ENCODE measurements at regions not wholly inside any gene's neighbourhood (a gene's known extent, or its start where the extent isn't known, plus 50 kb on each side); places are given as distances from the start of the nearest gene placed in this dataset.

DNA sequence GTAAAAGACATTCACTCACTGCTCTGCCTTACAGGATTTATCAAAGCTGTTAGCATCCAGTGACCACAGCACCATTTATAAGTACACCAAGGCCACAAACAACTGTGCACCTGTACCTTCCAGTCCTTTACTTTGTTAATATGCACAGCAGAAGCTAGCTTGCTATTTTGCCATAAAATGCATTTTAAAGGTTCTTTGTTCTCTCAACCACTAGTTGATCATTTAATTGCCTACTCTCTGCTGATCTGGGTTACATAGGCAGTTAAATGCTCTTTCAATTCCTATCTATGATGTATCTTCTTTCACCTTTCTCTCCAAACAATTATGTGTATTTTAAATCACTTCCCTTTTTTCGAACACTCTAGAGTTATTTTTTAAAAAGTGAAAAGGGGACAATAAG lies 126.4 kb downstream of the SIPA1L2 start:
- TF ChIP-seq CTCF (IDR thresholded peaks at IDR 0.05) (no peak), ZFX (IDR thresholded peaks at IDR 0.05; ENCODE audit: borderline replicate concordance) (no peak)
- H3K27ac ChIP-seq: no peak overlapping the region

DNA sequence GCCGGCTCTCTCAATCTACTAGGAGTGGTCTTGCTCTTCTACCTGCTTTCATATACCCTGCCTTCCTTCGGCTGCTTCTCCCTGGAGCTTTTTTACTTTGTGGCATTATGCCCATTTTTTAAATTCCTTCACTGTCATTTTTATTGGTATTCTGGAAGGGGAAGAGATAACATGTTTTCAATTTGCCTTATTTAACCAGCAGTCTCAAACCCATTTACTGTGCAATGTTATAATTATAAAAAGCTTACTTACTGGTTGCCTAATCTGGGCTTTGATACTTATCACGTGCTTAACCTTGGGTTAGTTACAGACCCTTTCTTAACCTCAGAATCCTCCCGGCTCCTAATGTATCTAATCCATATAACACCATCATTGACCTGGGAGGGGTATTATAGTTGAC lies 128.1 kb downstream of the SIPA1L2 start:
- no peak for TF ChIP-seq ZFX (IDR thresholded peaks at IDR 0.05; ENCODE audit: borderline replicate concordance)
- no peak for TF ChIP-seq CTCF (IDR thresholded peaks at IDR 0.05)
- H3K27ac ChIP-seq: no peak overlapping the region

GRCh38 chr1:232499188-232499587 lies 130.7 kb downstream of the SIPA1L2 start:
- H3K27ac ChIP-seq: no peak overlapping the region
- no peak for TF ChIP-seq ZFX (IDR thresholded peaks at IDR 0.05; ENCODE audit: borderline replicate concordance)
- no peak for TF ChIP-seq CTCF (IDR thresholded peaks at IDR 0.05)

DNA sequence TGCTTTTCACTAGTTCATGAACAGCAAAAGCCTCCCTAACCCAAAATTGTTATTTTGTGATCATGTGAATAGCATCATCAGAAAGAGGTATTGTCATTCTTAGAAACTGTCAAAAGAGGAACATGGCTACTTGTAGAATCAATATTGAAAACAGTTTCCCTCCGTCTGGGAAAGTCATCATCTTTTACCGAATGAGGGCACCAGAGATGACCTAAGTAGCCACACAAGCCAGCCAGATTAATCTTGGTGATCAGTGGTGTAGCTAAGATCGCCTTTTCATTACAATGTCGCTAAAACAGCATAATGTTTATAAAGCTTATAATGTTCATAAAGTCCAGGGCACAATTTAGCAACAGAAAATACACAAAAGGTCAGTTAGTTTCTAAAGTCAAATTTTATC lies 136.1 kb downstream of the SIPA1L2 start:
- TF ChIP-seq CTCF (IDR thresholded peaks at IDR 0.05) (no peak), ZFX (IDR thresholded peaks at IDR 0.05; ENCODE audit: borderline replicate concordance) (no peak)
- no peak overlapping the region for H3K27ac ChIP-seq

- no peak overlapping the region for H3K27ac ChIP-seq
- TF ChIP-seq ZFX (IDR thresholded peaks at IDR 0.05; ENCODE audit: borderline replicate concordance) (no peak), CTCF (IDR thresholded peaks at IDR 0.05) (no peak)
Measured at GRCh38 chr1:232489256-232489655, 140.7 kb downstream of the SIPA1L2 start.

DNA sequence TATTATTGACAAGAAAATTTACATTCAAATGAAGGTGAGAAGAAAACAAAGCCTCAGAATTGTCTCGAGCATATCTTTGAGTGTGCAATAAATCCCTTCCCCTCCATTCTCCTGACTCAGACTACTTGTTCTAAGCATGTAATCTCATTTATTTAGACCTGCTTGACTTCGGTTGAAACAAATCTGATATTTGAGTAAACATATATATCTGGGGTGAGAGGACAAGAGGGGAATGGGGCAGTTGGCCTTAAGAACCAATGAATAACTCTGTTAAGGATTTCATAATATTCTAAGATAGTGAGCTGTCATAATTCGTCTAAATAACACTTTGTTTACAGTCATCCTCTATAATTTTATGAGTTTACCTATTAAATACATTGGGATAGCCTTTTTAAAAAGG lies 142.7 kb downstream of the SIPA1L2 start:
- no peak for TF ChIP-seq CTCF (IDR thresholded peaks at IDR 0.05)
- no peak overlapping the region for H3K27ac ChIP-seq

DNA sequence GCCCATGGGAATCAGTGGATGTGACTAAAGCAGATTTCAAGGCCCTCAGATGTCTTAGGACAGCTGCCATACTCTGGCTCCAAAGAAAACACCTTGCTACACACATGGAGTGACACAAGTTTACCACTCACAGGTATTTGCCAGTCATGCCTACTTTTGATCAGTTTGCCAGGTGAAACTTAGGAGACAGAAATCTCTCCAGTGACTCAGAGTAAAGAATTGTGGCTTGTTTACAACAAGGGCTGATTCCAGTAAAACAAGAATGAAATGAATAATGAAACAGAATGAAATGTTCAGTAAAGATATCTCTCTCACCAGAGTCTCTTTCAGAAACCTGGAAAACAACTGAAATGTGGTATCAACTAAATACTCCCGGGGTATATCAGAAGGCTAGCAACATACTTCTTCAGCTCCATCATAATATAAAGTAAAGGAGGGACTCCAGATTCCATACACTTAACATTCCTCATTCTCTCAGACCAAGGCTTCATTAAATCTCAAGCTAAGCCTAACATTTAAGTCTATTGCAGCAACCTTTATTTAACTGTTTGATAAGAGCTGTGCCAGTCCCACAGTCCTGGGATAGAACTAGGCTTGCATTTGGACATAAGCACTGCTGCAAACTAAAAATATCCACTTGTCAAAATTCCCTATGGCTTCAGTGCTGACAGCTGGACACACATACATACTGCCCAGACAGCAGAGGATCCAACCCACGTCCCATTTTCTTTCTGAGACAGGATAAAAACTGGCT lies 143.3 kb downstream of the SIPA1L2 start:
- no peak for TF ChIP-seq CTCF (IDR thresholded peaks at IDR 0.05)
- TF ChIP-seq ZFX (IDR thresholded peaks at IDR 0.05; ENCODE audit: borderline replicate concordance): no peak
- no peak overlapping the region for H3K27ac ChIP-seq

Measured in 22Rv1 (cell line).